ENCODE measurements at regions not wholly inside any gene's neighbourhood (a gene's known extent, or its start where the extent isn't known, plus 50 kb on each side); places are given as distances from the start of the nearest gene placed in this dataset.

DNA sequence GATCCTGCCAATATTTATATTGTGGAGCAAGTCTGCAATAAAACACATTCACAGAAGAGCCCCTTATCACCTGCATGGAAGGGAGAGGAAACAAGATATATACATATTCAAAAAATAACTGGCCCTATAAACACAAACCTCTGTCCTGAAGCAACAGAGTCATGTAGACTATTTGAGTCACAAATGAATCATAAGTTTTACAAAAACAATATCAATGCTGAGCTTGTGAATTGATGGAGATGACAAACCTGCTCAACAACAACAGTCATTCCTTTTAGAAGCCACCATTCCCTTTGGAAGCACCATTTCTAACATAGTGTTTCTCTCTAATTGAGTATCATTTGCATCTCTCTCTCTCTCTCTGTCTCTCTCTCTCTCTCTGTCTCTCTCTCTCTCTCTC lies 313.9 kb downstream of the MID1IP1 start:
- CTCF ChIA-PET: no interaction called here

DNA sequence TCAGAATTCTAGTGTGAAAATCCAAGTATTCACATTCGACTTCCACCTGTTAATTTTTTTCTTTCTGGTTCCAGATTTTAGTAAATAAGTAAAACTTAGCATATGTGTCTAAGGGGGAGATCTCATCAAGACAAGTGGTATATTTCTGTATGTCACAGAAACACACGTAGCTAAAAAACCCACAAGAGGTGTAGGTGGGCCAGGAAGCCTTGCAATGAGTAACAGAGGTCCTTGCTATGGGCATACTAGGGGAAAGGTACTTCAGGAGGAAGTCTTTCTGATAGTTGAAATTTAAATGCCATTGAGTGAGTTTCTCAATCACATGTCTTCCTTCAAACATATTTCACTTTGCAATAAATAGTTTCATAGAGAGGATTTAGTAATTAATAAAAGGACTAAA lies 315.8 kb downstream of the MID1IP1 start:
- POLR2A ChIA-PET: no interaction called here
- no peak for TF ChIP-seq CTCF (IDR thresholded peaks at IDR 0.05; ENCODE audit: insufficient read depth, low read length, missing control alignments)
- no peak for DNase-seq (ENCODE audit: low read depth, low spot score)
- CTCF ChIA-PET: no interaction called here
- H3K4me3 ChIP-seq (ENCODE audit: low read depth, low read length): no peak overlapping the region

More for the DNA sequence above, 313.9 kb downstream of the MID1IP1 start:
- no peak overlapping the region for H3K4me3 ChIP-seq (ENCODE audit: low read depth, low read length)
- no peak for TF ChIP-seq CTCF (IDR thresholded peaks at IDR 0.05; ENCODE audit: insufficient read depth, low read length, missing control alignments)
- no peak for DNase-seq (ENCODE audit: low read depth, low spot score)
- POLR2A ChIA-PET: no interaction called here

GRCh38 chrX:39121903-39122302 lies 320.6 kb downstream of the MID1IP1 start:
- TF ChIP-seq CTCF (IDR thresholded peaks at IDR 0.05; ENCODE audit: insufficient read depth, low read length, missing control alignments): no peak
- CTCF ChIA-PET: no interaction called here
- no peak for DNase-seq (ENCODE audit: low read depth, low spot score)
- POLR2A ChIA-PET: no interaction called here
- no peak overlapping the region for H3K4me3 ChIP-seq (ENCODE audit: low read depth, low read length)

GRCh38 chrX:39125834-39126233 lies 324.6 kb downstream of the MID1IP1 start:
- ChIA-PET CTCF (no interaction called here), POLR2A (no interaction called here)
- no peak overlapping the region for H3K4me3 ChIP-seq (ENCODE audit: low read depth, low read length)
- no peak for DNase-seq (ENCODE audit: low read depth, low spot score)
- TF ChIP-seq CTCF (IDR thresholded peaks at IDR 0.05; ENCODE audit: insufficient read depth, low read length, missing control alignments): no peak

GRCh38 chrX:39133971-39134370 lies 332.7 kb downstream of the MID1IP1 start:
- DNase-seq (ENCODE audit: low read depth, low spot score): no peak

GRCh38 chrX:39137363-39137954 lies 336.2 kb downstream of the MID1IP1 start:
- ChIA-PET POLR2A (no interaction called here), CTCF (no interaction called here)
- no peak for TF ChIP-seq CTCF (IDR thresholded peaks at IDR 0.05; ENCODE audit: insufficient read depth, low read length, missing control alignments)
- no peak overlapping the region for H3K4me3 ChIP-seq (ENCODE audit: low read depth, low read length)
- no peak for DNase-seq (ENCODE audit: low read depth, low spot score)

More at GRCh38 chrX:39133971-39134370, 332.7 kb downstream of the MID1IP1 start:
- H3K4me3 ChIP-seq (ENCODE audit: low read depth, low read length): no peak overlapping the region
- ChIA-PET POLR2A (no interaction called here), CTCF (no interaction called here)
- no peak for TF ChIP-seq CTCF (IDR thresholded peaks at IDR 0.05; ENCODE audit: insufficient read depth, low read length, missing control alignments)
